ENCODE measurements at regions not wholly inside any gene's neighbourhood (a gene's known extent, or its start where the extent isn't known, plus 50 kb on each side); places are given as distances from the start of the nearest gene placed in this dataset.

DNA sequence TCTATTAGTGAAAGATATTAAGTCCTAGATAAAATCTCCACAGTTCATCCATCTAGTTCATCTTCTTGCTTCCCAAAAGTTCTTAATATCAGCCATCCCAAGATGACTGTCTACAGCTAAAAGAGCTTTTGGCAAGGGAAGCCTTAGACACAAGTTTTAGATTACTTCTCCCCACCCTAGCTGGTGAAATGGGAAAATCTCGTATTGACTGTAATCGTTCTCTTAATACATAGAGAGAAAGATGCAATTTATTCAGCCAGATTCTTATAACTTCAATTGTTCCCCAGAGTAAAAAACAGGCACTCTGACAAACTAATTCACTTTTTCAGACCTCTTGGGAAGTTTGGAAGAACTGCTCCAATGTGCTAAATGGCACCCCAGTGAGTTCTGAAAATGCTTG lies 1439.6 kb upstream of the C9orf72 start:
- Histone ChIP-seq H3K4me1 (no peaks in the 10 kb centered on the region), H3K27me3 (no peaks in the 10 kb centered on the region), H3K27ac (no peak overlapping the region), H3K36me3 (no peaks in the 10 kb centered on the region), H3K9me3 (peaks cover 0 to 8% (median 0%) of the 10 kb centered on the region in 11 donors), H3K4me3 (no peak overlapping the region)
- no peak for DNase-seq
- TF ChIP-seq, protein P1, sequence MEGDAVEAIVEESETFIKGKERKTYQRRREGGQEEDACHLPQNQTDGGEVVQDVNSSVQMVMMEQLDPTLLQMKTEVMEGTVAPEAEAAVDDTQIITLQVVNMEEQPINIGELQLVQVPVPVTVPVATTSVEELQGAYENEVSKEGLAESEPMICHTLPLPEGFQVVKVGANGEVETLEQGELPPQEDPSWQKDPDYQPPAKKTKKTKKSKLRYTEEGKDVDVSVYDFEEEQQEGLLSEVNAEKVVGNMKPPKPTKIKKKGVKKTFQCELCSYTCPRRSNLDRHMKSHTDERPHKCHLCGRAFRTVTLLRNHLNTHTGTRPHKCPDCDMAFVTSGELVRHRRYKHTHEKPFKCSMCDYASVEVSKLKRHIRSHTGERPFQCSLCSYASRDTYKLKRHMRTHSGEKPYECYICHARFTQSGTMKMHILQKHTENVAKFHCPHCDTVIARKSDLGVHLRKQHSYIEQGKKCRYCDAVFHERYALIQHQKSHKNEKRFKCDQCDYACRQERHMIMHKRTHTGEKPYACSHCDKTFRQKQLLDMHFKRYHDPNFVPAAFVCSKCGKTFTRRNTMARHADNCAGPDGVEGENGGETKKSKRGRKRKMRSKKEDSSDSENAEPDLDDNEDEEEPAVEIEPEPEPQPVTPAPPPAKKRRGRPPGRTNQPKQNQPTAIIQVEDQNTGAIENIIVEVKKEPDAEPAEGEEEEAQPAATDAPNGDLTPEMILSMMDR (IDR thresholded peaks at IDR 0.05) = no peak
- 77 to 86% methylated on average over 2 of the region's 2 CpGs for WGBS, 2 donors
- no peak for ATAC-seq
- intact Hi-C loops (cut with DNase I) = no loop called here

- no peaks in the 10 kb centered on the region for H3K4me1 ChIP-seq
- H3K36me3 ChIP-seq = no peaks in the 10 kb centered on the region
- TF ChIP-seq, protein P1 (IDR thresholded peaks at IDR 0.05) = no peak
- H3K27me3 ChIP-seq = no peaks in the 10 kb centered on the region
- no peak for ATAC-seq
- no peak overlapping the region for H3K27ac ChIP-seq
- H3K9me3 ChIP-seq = no peaks in the 10 kb centered on the region
- H3K4me3 ChIP-seq = no peak overlapping the region
- intact Hi-C loops (cut with DNase I) = no loop called here
- no peak for DNase-seq
Measured at GRCh38 chr9:29021632-29022031, 1448.4 kb upstream of the C9orf72 start.

- H3K36me3 ChIP-seq = no peaks in the 10 kb centered on the region
- H3K4me3 ChIP-seq = no peak overlapping the region
- peaks cover 0 to 4% (median 0%) of the 10 kb centered on the region in 11 donors for H3K9me3 ChIP-seq
- no peaks in the 10 kb centered on the region for H3K4me1 ChIP-seq
- TF ChIP-seq, protein P1 (IDR thresholded peaks at IDR 0.05) = no peak
- DNase-seq (no peak), ATAC-seq (no peak)
- H3K27me3 ChIP-seq = no peaks in the 10 kb centered on the region
- intact Hi-C loops (cut with DNase I) = no loop called here
- no peak overlapping the region for H3K27ac ChIP-seq
Measured at GRCh38 chr9:29038332-29038731, 1465.1 kb upstream of the C9orf72 start.

GRCh38 chr9:29039258-29039657 lies 1466.0 kb upstream of the C9orf72 start:
- H3K9me3 ChIP-seq = peaks cover 0 to 4% (median 0%) of the 10 kb centered on the region in 11 donors
- TF ChIP-seq, protein P1 (IDR thresholded peaks at IDR 0.05) = no peak
- intact Hi-C loops (cut with DNase I) = no loop called here
- no peak overlapping the region for H3K27ac ChIP-seq
- H3K4me3 ChIP-seq = no peak overlapping the region
- WGBS, 2 donors = 53 to 65% methylated on average over 2 of the region's 2 CpGs
- no peaks in the 10 kb centered on the region for H3K4me1 ChIP-seq
- DNase-seq (no peak), ATAC-seq (no peak)
- no peaks in the 10 kb centered on the region for H3K36me3 ChIP-seq
- no peaks in the 10 kb centered on the region for H3K27me3 ChIP-seq

DNA sequence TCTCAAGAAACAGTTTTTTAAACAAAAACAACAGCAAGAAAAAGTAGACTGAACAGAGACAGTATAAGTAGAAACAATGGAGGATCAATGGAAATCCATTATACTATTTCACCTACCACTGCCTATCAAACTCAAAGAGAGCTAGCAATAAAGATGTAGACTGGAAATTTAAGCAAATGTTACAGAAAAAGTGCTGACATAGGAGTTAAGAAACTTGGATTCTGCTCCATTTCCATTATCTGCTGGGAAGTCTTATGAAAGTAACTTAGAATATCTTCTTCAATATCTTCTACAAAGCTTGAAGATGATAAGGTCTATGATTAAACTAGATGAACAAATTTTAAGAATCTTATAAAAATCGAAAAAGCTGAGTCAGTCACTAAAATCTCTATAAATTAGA lies 1469.8 kb upstream of the C9orf72 start:
- TF ChIP-seq, protein P1 (IDR thresholded peaks at IDR 0.05) = no peak
- no peaks in the 10 kb centered on the region for H3K4me1 ChIP-seq
- intact Hi-C loops (cut with DNase I) = no loop called here
- H3K4me3 ChIP-seq = no peak overlapping the region
- H3K36me3 ChIP-seq = no peaks in the 10 kb centered on the region
- no peaks in the 10 kb centered on the region for H3K27me3 ChIP-seq
- no peak for ATAC-seq
- peaks cover 0 to 14% (median 0%) of the 10 kb centered on the region in 11 donors for H3K9me3 ChIP-seq
- no peak overlapping the region for H3K27ac ChIP-seq
- WGBS, 2 donors = 49 to 58% methylated on average over 1 of the region's 1 CpG
- no peak for DNase-seq
